Renal cortex interstitium (tissue), 11 donors: ENCODE measurements at regions not wholly inside any gene's neighbourhood (a gene's known extent, or its start where the extent isn't known, plus 50 kb on each side); places are given as distances from the start of the nearest gene placed in this dataset.
"Not testable (repeated sequence)": the region's sequence is repeated elsewhere in the genome, so short reads cannot be mapped to it uniquely, and the experiment has no call there.

ENCODE experiments used
- DNase-seq, 11 donors: peaks; one replicate each; pipeline ENCODE4 v3.0.0-alpha.2; 2013; ENCODE audit warnings: low read depth in 9 of 11, low spot score in 4 of 11; ENCODE audit errors: extremely low read depth in 1 of 11

GRCh38 chr6:71727632-71728294, 158.6 kb upstream of the RIMS1 start:
- DNase-seq = no peak

GRCh38 chr6:71730284-71730683, 156.1 kb upstream of the RIMS1 start:
- no peak for DNase-seq

GRCh38 chr6:71733970-71734899, 152.1 kb upstream of the RIMS1 start:
- DNase-seq = no peak

GRCh38 chr6:71737953-71738352, 148.4 kb upstream of the RIMS1 start:
- DNase-seq = no peak

- DNase-seq = no peak
Observed at GRCh38 chr6:71745525-71745924, 140.8 kb upstream of the RIMS1 start.

GRCh38 chr6:71766146-71766760, 120.1 kb upstream of the RIMS1 start:
- DNase-seq = no peak

- peak in 1 of 11 donors; percentile 9 for DNase-seq
Observed at GRCh38 chr6:71766796-71767195, 119.6 kb upstream of the RIMS1 start.

- DNase-seq = no peak
Observed at GRCh38 chr6:71768356-71768755, 118.0 kb upstream of the RIMS1 start.

- no peak for DNase-seq
Observed at GRCh38 chr6:71808865-71809264, 77.5 kb upstream of the RIMS1 start.

- no peak for DNase-seq
Observed at GRCh38 chr6:71810880-71811279, 75.5 kb upstream of the RIMS1 start.

GRCh38 chr6:71822625-71823024, 63.7 kb upstream of the RIMS1 start:
- DNase-seq = no peak

GRCh38 chr6:71832110-71832764, 54.1 kb upstream of the RIMS1 start:
- not testable (repeated sequence) for DNase-seq
